GM18517 (cell line): ENCODE measurements at regions not wholly inside any gene's neighbourhood (a gene's known extent, or its start where the extent isn't known, plus 50 kb on each side); places are given as distances from the start of the nearest gene placed in this dataset.
A peak's percentile ranks its signal among the peaks of the same experiment; 100 is the strongest.
"Not testable (repeated sequence)": the region's sequence is repeated elsewhere in the genome, so short reads cannot be mapped to it uniquely, and the experiment has no call there.

Source experiments
- ATAC-seq: cut with Tn5 transposase; IDR thresholded peaks from one replicate; pipeline ENCODE4 v1.9.1; 2021; ENCODE audit warnings: mild to moderate bottlenecking, moderate library complexity; ENCODE audit not compliant: unreplicated experiment

DNA sequence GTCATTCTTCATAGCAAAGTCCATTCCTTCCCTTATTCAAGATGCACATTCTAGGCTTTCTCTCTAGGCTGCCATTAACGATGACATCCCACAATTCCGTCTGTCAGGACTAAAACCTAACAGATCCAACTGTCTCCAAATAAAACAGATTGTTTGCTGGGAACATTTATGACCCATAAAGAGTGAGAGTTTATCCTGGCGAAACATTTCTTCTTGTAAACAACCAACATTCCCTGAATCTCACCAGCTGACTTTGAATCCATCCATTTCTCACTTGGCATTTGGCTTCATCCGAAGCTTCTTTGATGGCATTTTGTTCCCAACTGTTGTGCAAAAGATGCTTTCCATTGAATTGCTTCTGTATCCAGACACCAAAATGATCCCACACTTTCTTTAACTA is 93.1 kb downstream of the OLIG3 start:
- no peak for ATAC-seq

GRCh38 chr6:137399881-137400443 is 94.2 kb downstream of the OLIG3 start:
- no peak for ATAC-seq

- ATAC-seq: no peak
Measured at GRCh38 chr6:137395316-137395715, 98.9 kb downstream of the OLIG3 start.

DNA sequence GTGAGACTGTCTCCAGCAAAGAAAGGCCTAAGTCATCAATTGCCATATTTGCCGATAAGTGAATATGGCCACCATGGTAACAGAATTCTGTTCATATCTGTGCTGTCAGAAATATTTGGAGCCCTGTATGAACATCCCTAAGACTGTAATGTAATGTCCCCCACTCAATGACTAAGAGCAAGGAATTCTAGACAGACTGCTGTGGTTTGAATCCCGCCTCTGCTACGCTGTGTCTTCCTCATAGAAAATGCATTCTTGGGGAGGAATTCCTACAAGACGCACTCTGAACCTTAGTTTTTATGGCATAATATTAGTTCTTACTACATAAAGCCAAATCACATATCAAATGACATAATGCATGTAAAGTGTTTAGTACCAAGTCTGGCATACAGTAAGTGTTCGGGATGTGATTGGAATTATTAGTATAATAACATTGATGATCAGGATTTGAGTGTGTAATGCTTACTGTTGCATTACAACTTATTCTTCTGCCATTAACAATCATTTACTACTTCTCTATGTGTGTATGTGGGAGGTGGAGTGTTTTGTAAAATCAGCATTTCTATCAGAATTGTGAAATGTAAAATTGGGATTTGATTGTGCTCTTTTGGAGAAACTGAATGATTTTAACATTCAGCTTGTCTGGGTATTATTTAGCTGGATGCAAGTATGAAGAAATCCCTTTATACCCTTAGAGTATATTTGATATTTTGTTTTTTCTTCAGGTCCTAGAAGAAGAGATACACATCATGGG is 103.0 kb downstream of the OLIG3 start:
- ATAC-seq: no peak

DNA sequence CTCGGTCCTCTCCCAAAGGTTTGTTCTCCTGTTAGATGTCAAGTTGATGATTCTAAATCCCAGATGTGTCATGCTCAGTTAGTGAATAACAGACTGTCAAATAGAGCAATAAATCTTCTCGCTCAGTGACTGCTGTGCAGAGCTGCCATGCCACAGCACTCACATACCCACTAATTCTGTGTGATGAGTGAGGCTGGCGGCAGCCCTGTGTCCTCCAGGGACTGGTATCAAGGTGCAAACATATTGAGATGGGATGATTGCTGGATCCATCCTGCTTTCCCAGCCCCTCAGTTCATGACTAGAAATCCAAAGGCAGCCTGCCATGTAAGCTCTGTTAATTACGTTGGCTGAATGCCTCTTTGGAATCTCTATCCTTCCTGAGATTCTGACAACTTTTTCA is 103.9 kb downstream of the OLIG3 start:
- ATAC-seq: no peak

DNA sequence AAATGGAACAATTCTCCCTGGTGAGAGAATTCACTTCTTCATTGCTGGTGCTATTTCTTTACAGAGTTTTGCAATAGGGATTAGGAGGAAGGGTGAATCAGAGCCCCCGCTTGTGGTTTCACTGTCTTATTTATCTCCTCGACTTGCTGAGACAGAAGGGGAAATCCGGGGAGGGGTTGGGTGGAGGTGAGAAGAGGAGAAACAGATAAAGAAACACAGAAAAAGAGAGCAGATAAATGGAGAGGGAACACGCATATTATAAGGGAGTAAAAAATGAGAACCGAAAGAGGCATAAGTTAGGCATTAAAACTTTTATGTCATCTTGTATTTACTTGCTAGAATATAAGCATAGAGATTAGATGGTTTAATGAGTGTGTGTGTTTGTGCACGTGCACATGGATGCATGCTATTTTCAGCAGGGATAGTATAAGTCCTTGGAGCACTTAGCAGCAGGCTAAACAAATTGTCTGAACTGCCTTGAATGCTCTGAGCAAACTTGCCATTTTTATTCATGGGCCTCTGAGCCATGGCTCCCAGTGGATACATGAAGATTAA is 105.0 kb downstream of the OLIG3 start:
- peak; percentile 79 for ATAC-seq

DNA sequence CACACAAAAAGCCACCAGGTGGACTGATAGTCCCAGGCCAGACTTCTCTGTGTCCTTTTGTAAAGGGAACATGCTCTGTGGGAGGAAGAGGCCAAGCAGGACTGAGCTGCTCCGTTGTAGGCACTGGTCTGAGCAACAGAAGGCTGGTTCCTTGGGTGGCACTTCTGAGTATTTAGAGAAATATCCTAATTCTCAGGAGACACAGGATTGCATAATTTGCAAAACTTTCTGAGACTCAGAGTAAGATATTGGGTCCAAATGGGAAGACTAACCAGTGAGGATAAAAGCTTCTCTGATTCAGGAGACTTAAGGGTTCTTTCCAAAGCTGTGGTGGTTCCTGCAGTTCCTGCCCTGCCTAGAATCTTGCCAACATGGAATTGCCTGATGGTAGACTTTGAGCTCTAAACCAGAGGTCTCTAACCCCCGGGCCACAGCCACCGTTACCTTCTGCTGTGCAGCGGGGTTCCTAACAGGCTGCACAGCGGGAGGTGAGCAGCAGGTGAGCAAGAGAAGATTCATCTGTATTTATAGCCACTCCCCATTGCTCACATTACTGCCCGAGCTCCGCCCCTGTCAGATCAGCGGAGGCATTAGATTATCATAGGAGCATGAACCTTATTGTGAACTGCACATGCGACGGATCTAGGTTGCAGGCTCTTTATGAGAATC is 107.0 kb downstream of the OLIG3 start:
- no peak for ATAC-seq

- ATAC-seq: not testable (repeated sequence)
Measured at GRCh38 chr6:137383287-137383686, 110.9 kb downstream of the OLIG3 start.

GRCh38 chr6:137378090-137378369 is 116.2 kb downstream of the OLIG3 start:
- ATAC-seq: no peak

DNA sequence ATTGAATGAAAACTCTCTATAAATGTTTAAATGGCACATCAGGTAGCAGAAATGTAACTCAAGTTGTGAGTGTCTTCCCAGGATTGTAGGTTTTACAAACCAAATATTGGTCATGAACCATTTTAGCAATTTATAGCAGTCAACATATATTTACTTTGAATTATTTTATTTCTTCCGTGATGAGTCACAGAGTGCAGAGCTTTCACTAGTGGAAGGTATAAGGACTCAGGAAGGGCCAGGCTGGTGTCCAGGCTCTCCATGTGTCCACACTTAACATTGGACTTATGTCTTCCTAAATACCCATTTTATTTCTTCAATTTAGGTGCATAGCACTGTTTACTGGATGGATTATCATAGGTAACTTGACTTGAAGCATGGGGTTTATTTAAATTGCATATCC is 120.9 kb downstream of the OLIG3 start:
- ATAC-seq: no peak

DNA sequence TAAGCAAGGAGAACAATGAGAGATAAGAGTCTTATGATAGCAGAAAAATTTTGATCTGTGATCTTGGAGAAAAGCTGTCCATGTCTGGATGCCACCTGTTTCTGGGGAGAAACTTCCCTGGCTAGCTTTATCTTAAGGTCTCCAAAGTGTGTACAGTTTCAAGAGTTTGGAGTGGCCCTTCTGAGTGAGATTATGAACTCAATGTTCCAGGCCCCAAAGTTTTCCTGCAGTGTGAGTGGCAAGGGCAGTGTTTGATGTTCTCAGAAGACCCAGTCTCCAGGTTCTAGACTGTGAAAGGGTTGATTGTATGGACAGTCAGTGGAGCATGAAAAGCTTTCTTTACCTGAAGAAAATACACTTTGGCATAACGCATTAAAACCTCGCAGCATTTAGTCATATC is 121.7 kb downstream of the OLIG3 start:
- no peak for ATAC-seq

- ATAC-seq: no peak
Measured at GRCh38 chr6:137371634-137372016, 122.6 kb downstream of the OLIG3 start.

DNA sequence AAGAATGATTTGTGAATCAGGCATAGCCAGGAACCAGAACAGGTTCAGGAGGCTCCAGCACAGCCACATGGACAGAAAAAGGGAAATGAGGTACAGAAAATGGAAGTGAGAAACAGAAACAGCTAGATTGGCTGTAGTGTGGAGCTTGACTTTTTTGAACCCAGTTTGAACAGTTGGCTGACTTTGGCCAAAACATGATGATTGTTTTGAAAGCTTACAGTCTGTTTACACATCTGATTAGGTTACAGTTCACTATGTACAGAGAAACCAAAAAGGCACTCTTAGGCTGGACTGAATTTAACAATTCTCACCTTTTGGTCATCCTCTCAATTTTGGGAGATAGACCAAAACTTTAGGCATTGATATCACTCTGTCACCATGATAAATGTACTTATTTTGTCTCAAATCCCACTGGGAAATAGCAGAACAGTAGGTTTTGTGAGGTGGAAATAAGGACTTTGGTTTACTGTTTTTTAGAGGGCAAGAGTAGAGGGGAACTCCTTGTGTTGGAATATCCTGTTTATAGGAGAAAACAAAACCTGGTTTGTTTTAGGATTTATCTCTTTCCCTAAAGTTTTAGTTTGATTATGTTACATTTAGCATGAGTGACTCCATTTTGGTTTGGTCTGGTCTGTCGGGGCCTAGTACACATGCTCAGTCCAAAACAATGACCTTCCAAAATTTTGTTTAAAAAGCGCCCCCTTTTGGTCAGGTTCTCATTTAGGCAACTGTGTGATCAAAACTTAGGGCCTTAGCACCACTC is 123.1 kb downstream of the OLIG3 start:
- ATAC-seq: peak; percentile 90

DNA sequence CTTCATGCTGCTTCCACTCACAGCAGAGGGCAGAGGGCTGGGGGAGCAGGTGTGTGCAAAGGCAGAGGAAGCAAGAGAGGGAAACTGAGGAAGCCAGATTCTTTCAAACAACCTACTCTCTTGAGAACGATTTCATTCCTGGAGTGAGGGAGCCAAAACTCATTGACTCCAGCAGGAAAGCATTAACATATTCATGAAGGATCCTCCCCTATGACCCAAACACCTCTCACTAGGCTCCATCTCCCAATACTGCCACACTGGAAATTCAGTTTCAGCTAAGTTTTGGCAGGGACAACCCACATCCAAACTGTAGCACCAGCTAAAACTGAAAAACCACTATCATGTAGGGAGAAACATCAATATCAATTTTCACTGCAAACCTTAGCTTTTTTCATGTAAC is 125.1 kb downstream of the OLIG3 start:
- no peak for ATAC-seq

DNA sequence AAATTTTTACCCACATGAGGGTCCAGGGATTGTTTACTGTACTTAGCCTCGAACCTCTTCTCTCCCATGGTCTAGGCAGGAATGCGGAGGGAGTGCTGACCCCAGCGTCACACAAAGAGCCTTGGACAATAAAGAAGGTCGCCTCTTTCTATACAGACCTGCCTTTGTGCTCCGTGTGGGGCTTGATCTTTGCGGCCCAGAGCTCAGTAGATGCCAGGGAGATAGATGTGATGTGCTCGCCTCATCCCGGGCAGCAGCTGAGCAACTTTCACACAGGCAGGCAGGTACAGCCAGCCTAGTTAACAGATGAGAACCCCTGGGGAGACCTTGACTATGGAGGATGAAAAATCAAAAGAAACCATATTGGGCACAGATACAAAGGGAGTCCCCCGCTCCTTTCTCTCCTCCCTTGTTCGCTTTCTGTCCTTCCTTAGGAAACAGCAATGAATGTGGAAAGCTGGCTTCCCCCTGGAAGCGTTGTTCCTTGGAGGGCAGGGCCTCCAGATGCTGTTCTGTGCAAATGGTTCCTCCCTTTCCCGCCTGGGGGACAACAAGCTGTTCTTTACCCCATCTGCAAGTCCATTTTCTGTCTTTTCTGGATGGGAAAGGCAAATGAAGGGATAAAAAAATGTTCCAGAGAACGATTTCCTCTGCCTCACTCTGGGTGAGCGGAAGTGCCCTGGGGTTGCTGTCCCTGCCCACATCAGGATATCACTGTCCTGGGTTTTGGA is 128.3 kb downstream of the OLIG3 start:
- ATAC-seq: no peak

GRCh38 chr6:137363805-137364138 is 130.4 kb downstream of the OLIG3 start:
- no peak for ATAC-seq

DNA sequence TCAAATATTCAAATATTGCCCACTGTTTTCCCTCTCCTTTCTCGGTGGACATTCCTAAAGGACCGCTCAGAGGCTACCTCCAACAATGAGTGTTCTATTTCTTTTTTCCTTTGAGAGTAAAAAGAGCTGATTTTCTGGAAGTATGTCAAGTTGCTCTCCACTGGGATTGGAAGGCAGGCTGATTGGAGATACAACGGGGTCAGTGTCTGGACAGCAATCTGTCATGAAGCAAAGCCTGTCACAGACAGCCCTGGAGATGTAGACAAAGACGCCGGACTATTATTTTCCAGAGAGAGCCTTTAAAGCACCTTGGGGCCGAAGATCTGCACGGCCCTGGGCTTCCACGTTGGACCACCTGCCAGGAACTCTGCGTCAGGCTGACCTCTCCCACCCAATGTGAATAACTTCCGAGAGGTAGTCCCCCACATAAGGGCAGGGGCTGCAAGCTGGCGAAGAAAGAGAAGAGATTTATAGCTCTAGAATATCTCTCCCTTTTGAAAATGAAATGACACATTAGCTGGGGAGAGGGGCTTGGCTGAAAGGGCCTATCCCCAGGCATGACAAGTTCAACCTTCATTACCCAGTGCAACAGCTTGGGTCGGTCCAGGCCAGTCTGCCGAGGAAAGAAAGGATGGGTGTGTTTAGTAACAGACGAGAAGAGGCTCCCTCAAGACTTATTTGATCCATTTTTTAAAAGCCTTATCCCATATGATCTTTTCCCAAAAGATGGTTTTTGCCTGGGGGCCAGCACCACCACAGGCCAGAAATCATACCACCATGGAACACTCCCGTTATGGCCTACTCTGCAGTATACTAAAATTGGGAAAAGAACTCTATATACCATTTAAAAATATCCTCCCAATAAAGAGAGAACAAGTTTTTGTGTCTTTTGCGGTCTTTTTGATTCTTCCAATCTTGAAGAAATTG is 131.1 kb downstream of the OLIG3 start:
- ATAC-seq: no peak

GRCh38 chr6:137361701-137362100 is 132.5 kb downstream of the OLIG3 start:
- no peak for ATAC-seq

DNA sequence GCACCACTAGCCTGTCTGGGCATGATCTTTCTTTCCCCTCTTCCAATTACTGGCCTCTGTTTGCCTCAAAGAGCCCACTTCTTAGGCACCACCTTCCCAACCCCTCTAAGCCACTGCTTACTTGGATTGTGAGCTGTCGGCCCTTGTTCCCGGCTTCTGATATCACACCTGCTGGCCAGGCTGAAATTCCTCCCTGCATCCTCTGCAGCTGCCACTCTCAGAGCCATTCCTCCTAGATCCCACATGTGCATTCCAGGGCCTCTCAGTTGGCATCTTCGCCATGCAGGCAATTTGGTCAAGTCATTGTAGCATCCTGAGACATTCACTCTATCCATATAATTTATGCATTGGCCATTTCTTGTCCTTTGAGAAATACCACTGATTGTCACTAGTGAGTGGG is 135.9 kb downstream of the OLIG3 start:
- no peak for ATAC-seq

DNA sequence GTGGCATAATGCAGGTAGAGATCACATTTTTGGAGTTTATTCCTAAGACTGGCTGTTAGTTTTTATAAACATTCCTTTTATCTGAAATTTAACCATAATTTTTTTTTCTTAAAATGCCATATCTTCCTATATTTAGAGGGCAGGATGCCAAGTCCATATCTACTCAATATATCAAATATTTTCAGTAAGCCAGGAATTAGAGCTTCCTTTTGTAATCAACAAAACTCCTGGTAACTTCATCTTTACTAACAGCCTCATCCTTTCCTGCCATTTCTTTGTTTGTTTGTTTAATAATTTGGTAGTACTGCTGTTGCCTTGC is 136.3 kb downstream of the OLIG3 start:
- no peak for ATAC-seq
